ENCODE measurements at regions not wholly inside any gene's neighbourhood (a gene's known extent, or its start where the extent isn't known, plus 50 kb on each side); places are given as distances from the start of the nearest gene placed in this dataset.
A peak's percentile ranks its signal among the peaks of the same experiment; 100 is the strongest.

DNA sequence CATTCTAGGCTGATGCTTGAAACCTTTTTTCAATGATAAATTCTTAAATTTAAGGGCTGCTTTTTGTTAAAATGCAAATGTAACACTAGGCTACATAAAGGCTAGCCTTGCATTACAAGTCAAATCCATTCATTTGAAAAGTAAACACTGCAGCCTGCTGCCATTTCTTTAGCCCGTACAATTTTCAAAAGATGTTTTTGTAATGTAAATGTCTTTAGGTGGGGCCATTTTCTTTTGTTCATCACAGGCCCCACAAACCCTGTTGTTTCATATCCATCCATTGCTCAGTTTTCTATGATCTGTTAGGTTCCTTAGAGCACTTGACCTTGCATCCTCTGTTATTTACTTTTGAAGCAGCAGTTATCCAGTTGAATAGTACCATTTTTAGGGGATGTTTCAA is 296.2 kb upstream of the AMOT start:
- H3K18ac ChIP-seq (ENCODE audit: extremely low read depth, low read length): no peak overlapping the region
- whole genome bisulfite sequencing, 2 experiments (ENCODE audit: extremely low coverage in 1 of 2, insufficient coverage in 1 of 2, insufficient read length in 1 of 2, insufficient replicate concordance in 2 of 2, low coverage in 1 of 2, low lambda C conversion rate in 2 of 2, missing lambda C conversion rate in 1 of 2): 9% methylated on average over 1 of the region's 1 CpG; no CpG with 5 or more reads in 1 of the 2 experiments
- DNase-seq (ENCODE audit: low read depth in 1 of 2, low spot score in 2 of 2) (no peak), FAIRE-seq (peak; percentile 60)
- H3K14ac ChIP-seq (ENCODE audit: insufficient read length): no peak overlapping the region
- H2AK5ac ChIP-seq (ENCODE audit: low read depth, low read length): no peak overlapping the region
- no peak overlapping the region for H2BK5ac ChIP-seq (ENCODE audit: low read depth, low read length)
- 0 out of 4 replicates have a peak overlapping the region, but pooled peaks of 1 of the 2 experiments have one; percentile 34 for H3K4me2 ChIP-seq (ENCODE audit: insufficient read depth in 1 of 2, low read depth in 2 of 2, low read length in 2 of 2)
- no peak overlapping the region for H4K8ac ChIP-seq (ENCODE audit: extremely low read depth, insufficient read depth, low read length)
- ChIA-PET POLR2A (ENCODE audit: partially characterized antibody) (no interaction called here), CTCF (ENCODE audit: partially characterized antibody) (no interaction called here)
- TF ChIP-seq RFX5 (IDR thresholded peaks at IDR 0.05; ENCODE audit: borderline replicate concordance, low read depth, low read length) (no peak), SIX5 (IDR thresholded peaks at IDR 0.05; ENCODE audit: low read depth, low read length) (no peak), FOSL1 (IDR thresholded peaks at IDR 0.05; ENCODE audit: insufficient read depth, low read depth, low read length) (no peak), CHD1 (IDR thresholded peaks at IDR 0.05; ENCODE audit: low read depth, low read length) (no peak), YY1 (IDR thresholded peaks at IDR 0.05; ENCODE audit: low read depth, low read length) (no peak), SIN3A (conservative IDR thresholded peaks at IDR 0.05 in 1 of 2, IDR thresholded peaks at IDR 0.05 in 1 of 2; ENCODE audit: low read depth in 1 of 2, low read length in 2 of 2) (no peak)
- H3K4me1 ChIP-seq (replicated peaks in 1 of 4; ENCODE audit: control insufficient read depth in 3 of 4, insufficient read depth in 4 of 4, low read length in 3 of 4): peaks cover 0 to 10% (median 0%) of the 10 kb centered on the region in 4 experiments; a peak in 2 of 7 replicates
- no peak overlapping the region for H3K4ac ChIP-seq (replicated peaks; ENCODE audit: insufficient read length, low read depth, low read length)
- no peak overlapping the region for H4K91ac ChIP-seq (replicated peaks; ENCODE audit: insufficient read length, low read length)
- H2BK120ac ChIP-seq (replicated peaks; ENCODE audit: low read depth, low read length): no peak overlapping the region
- H3K79me1 ChIP-seq (ENCODE audit: low read depth, low read length): no peaks in the 10 kb centered on the region
- H3K79me2 ChIP-seq (ENCODE audit: control insufficient read depth in 1 of 2, insufficient read depth in 2 of 2, low read length in 2 of 2): no peaks in the 10 kb centered on the region
- H3K4me3 ChIP-seq (ENCODE audit: extremely low read depth in 1 of 4, insufficient read depth in 2 of 4, low read depth in 3 of 4, low read length in 4 of 4): peak overlapping the region in 1 of 4 experiments; percentile 9; a peak in 1 of 8 replicates
- no peaks in the 10 kb centered on the region for H4K20me1 ChIP-seq (replicated peaks in 1 of 2; ENCODE audit: control insufficient read depth in 1 of 2, insufficient read depth in 2 of 2, low read length in 2 of 2)
- H4K5ac ChIP-seq (ENCODE audit: insufficient read length, low read depth, low read length): no peak overlapping the region
- no peak overlapping the region for H3K9ac ChIP-seq (replicated peaks in 1 of 4; ENCODE audit: extremely low read depth in 1 of 4, low read depth in 3 of 4, low read length in 3 of 4)
- H2BK12ac ChIP-seq (ENCODE audit: low read depth, low read length): no peak overlapping the region
- H3K23ac ChIP-seq (ENCODE audit: insufficient read length): no peak overlapping the region
- H3K27ac ChIP-seq (ENCODE audit: low read depth, low read length): no peak overlapping the region
- no peaks in the 10 kb centered on the region for H3K23me2 ChIP-seq (ENCODE audit: low read depth, low read length)
- no peak overlapping the region for H3K56ac ChIP-seq (replicated peaks; ENCODE audit: insufficient read length, low read depth, low read length)
- H2AFZ ChIP-seq (ENCODE audit: low read length): no peak overlapping the region
- H3K9me3 ChIP-seq (ENCODE audit: insufficient read depth in 2 of 2, low read depth in 1 of 2, low read length in 1 of 2): peaks cover 0 to 6% of the 10 kb centered on the region in 2 experiments; a peak in 1 of 4 replicates
- H2BK20ac ChIP-seq (ENCODE audit: low read length): no peak overlapping the region
- peaks cover 0 to 3% (median 0%) of the 10 kb centered on the region in 4 experiments; a peak in 1 of 8 replicates for H3K36me3 ChIP-seq (ENCODE audit: control insufficient read depth in 2 of 4, insufficient read depth in 4 of 4, low read length in 3 of 4)
- no peak overlapping the region for H2BK15ac ChIP-seq (ENCODE audit: low read length)
- no peaks in the 10 kb centered on the region for H3K27me3 ChIP-seq (replicated peaks in 1 of 4; ENCODE audit: control insufficient read depth in 3 of 4, extremely low read depth in 1 of 4, insufficient read depth in 3 of 4, low read length in 3 of 4)
